Keratinocyte (primary cell): ENCODE measurements at regions not wholly inside any gene's neighbourhood (a gene's known extent, or its start where the extent isn't known, plus 50 kb on each side); places are given as distances from the start of the nearest gene placed in this dataset.

Experiments used
- DNase-seq: peaks from one replicate; pipeline ENCODE4 v3.0.0-alpha.2; 2011; ENCODE audit warnings: low read depth, missing footprints, low spot score
- FAIRE-seq: peaks from 2 replicates; lab custom pipeline; 2011; peaks lifted over from hg19 to GRCh38; lab: Jason Lieb, UNC
- H2AFZ ChIP-seq: 2 replicates; pipeline ENCODE4 v1.6.0; 2012; ENCODE audit warnings: low read length, control low read depth, inconsistent platforms; ENCODE audit not compliant: control insufficient read depth
- H3K27ac ChIP-seq: 2 replicates; pipeline ENCODE4 v1.5.1; 2011; ENCODE audit warnings: low read length; ENCODE audit not compliant: control insufficient read depth, insufficient read depth
- H3K27me3 ChIP-seq: 3 replicates; pipeline ENCODE4 v1.6.0; 2011; ENCODE audit warnings: low read length; ENCODE audit not compliant: control insufficient read depth, insufficient read depth; ENCODE audit errors: extremely low read depth
- H3K36me3 ChIP-seq, 2 experiments: 2 replicates in 1 of 2; 3 replicates in 1 of 2; pipeline ENCODE4 v1.5.1; 2011; ENCODE audit warnings: low read length in 2 of 2, mild to moderate bottlenecking in 1 of 2; ENCODE audit not compliant: control insufficient read depth in 2 of 2, insufficient read depth in 2 of 2; ENCODE audit errors: extremely low read depth in 1 of 2
- H3K4me1 ChIP-seq: 3 replicates; pipeline ENCODE4 v1.5.1; 2011; ENCODE audit warnings: low read length; ENCODE audit not compliant: control insufficient read depth, insufficient read depth; ENCODE audit errors: extremely low read depth
- H3K4me2 ChIP-seq: 3 replicates; pipeline ENCODE4 v1.6.0; 2011; ENCODE audit warnings: low read depth, low read length; ENCODE audit not compliant: control insufficient read depth, insufficient read depth; ENCODE audit errors: extremely low read depth
- H3K4me3 ChIP-seq, 3 experiments: fragments of 200-600 bp in 1 of 3; sonication (generic) in 1 of 3; 2 replicates in 2 of 3; 3 replicates in 1 of 3; pipeline ENCODE4 v1.5.1; 2011 to 2016; ENCODE audit warnings: low read length in 3 of 3, mild to moderate bottlenecking in 3 of 3, control low read depth in 2 of 3, inconsistent platforms in 1 of 3, low read depth in 1 of 3, mixed read lengths in 1 of 3, mixed run types in 1 of 3, moderate library complexity in 1 of 3; ENCODE audit not compliant: control insufficient read depth in 2 of 3, insufficient read depth in 2 of 3; ENCODE audit errors: extremely low read depth in 1 of 3
- H3K79me2 ChIP-seq: 2 replicates; pipeline ENCODE4 v1.6.0; 2012; ENCODE audit warnings: low read length; ENCODE audit not compliant: control insufficient read depth, insufficient read depth
- H3K9ac ChIP-seq: 3 replicates; pipeline ENCODE4 v1.6.0; 2011; ENCODE audit warnings: low read length; ENCODE audit not compliant: control insufficient read depth, insufficient read depth; ENCODE audit errors: extremely low read depth
- H3K9me1 ChIP-seq: 3 replicates; pipeline ENCODE4 v1.6.0; 2011; ENCODE audit warnings: low read length; ENCODE audit not compliant: control insufficient read depth, insufficient read depth; ENCODE audit errors: extremely low read depth
- H3K9me3 ChIP-seq: 2 replicates; pipeline ENCODE4 v1.5.1; 2012; ENCODE audit warnings: low read depth, low read length; ENCODE audit not compliant: control insufficient read depth
- H4K20me1 ChIP-seq: 3 replicates; pipeline ENCODE4 v1.6.0; 2011; ENCODE audit warnings: low read length; ENCODE audit not compliant: control insufficient read depth, insufficient read depth; ENCODE audit errors: extremely low read depth
- EZH2 ChIP-seq: IDR thresholded peaks from one replicate; pipeline ENCODE4 v1.6.1; 2012; ENCODE audit warnings: inconsistent platforms, mild to moderate bottlenecking, low read length, moderate library complexity
- dilution Hi-C: fragments of 300-500 bp; cut with MboI; formaldehyde crosslinking; loops from one replicate; pipeline ENCODE4 v1.7.0; 2020; ENCODE audit warnings: low sequenced_read_pairs; ENCODE audit not compliant: extremely low pct_ligation_motif_present
- TF ChIP-seq, protein P1 (sequence below), 3 experiments: IDR thresholded peaks in 1 of 3; conservative IDR thresholded peaks in 1 of 3; optimal IDR thresholded peaks in 1 of 3; 2 replicates in 2 of 3; 3 replicates in 1 of 3; pipeline versions ENCODE3 to v1.5.1; 2011; ENCODE audit warnings: low read length in 3 of 3, mild to moderate bottlenecking in 3 of 3, moderate library complexity in 2 of 3, control low read depth in 1 of 3, inconsistent platforms in 1 of 3; ENCODE audit not compliant: insufficient read depth in 2 of 3; ENCODE audit errors: extremely low read depth in 1 of 3

GRCh38 chr14:50044042-50044651 lies 72.2 kb downstream of the VCPKMT start:
- Histone ChIP-seq H3K4me2 (no peak overlapping the region), H2AFZ (no peak overlapping the region), H3K4me3 (no peak overlapping the region), H3K27me3 (no peaks in the 10 kb centered on the region), H3K9me3 (no peaks in the 10 kb centered on the region), H3K36me3 (no peaks in the 10 kb centered on the region), H3K79me2 (no peaks in the 10 kb centered on the region), H4K20me1 (no peaks in the 10 kb centered on the region), H3K9me1 (no peaks in the 10 kb centered on the region), H3K4me1 (peaks cover 23% of the 10 kb centered on the region), H3K9ac (no peak overlapping the region), H3K27ac (no peak overlapping the region)
- no peak for TF ChIP-seq EZH2
- TF ChIP-seq, protein P1, sequence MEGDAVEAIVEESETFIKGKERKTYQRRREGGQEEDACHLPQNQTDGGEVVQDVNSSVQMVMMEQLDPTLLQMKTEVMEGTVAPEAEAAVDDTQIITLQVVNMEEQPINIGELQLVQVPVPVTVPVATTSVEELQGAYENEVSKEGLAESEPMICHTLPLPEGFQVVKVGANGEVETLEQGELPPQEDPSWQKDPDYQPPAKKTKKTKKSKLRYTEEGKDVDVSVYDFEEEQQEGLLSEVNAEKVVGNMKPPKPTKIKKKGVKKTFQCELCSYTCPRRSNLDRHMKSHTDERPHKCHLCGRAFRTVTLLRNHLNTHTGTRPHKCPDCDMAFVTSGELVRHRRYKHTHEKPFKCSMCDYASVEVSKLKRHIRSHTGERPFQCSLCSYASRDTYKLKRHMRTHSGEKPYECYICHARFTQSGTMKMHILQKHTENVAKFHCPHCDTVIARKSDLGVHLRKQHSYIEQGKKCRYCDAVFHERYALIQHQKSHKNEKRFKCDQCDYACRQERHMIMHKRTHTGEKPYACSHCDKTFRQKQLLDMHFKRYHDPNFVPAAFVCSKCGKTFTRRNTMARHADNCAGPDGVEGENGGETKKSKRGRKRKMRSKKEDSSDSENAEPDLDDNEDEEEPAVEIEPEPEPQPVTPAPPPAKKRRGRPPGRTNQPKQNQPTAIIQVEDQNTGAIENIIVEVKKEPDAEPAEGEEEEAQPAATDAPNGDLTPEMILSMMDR (optimal IDR thresholded peaks at IDR 0.05 in 1 of 3, IDR thresholded peaks at IDR 0.05 in 1 of 3, conservative IDR thresholded peaks at IDR 0.05 in 1 of 3; ENCODE audit: extremely low read depth in 1 of 3, insufficient read depth in 2 of 3, low read length in 3 of 3) = no peak
- DNase-seq (no peak), FAIRE-seq (no peak)
- dilution Hi-C loops = no loop called here

- Histone ChIP-seq H3K9me3 (no peaks in the 10 kb centered on the region), H2AFZ (no peak overlapping the region), H3K4me2 (no peak overlapping the region), H3K27me3 (no peaks in the 10 kb centered on the region), H3K9ac (no peak overlapping the region), H3K36me3 (no peaks in the 10 kb centered on the region), H3K9me1 (no peaks in the 10 kb centered on the region), H4K20me1 (no peaks in the 10 kb centered on the region), H3K4me3 (no peak overlapping the region), H3K4me1 (peaks cover 13% of the 10 kb centered on the region), H3K27ac (no peak overlapping the region), H3K79me2 (no peaks in the 10 kb centered on the region)
- no peak for FAIRE-seq
- DNase-seq = no peak
- dilution Hi-C loops = no loop called here
- no peak for TF ChIP-seq EZH2
- TF ChIP-seq, protein P1 (optimal IDR thresholded peaks at IDR 0.05 in 1 of 3, IDR thresholded peaks at IDR 0.05 in 1 of 3, conservative IDR thresholded peaks at IDR 0.05 in 1 of 3; ENCODE audit: extremely low read depth in 1 of 3, insufficient read depth in 2 of 3, low read length in 3 of 3) = no peak
Measured at GRCh38 chr14:50045039-50045711, 71.2 kb downstream of the VCPKMT start.
